ENCODE measurements at regions not wholly inside any gene's neighbourhood (a gene's known extent, or its start where the extent isn't known, plus 50 kb on each side); places are given as distances from the start of the nearest gene placed in this dataset.

- H3K9me3 Mint-ChIP-seq: no peaks in the 10 kb centered on the region
- no peak overlapping the region for H3K27ac ChIP-seq (ENCODE audit: low read depth in 1 of 2, low read length in 2 of 2)
- no peaks in the 10 kb centered on the region for H3K27me3 ChIP-seq (ENCODE audit: control insufficient read depth in 1 of 2, insufficient read depth in 2 of 2, low read length in 2 of 2)
- intact Hi-C loops (cut with DNase I, micrococcal nuclease): no loop called here
- H3K9me3 ChIP-seq (ENCODE audit: control insufficient read depth in 1 of 2, insufficient read depth in 1 of 2, low read length in 2 of 2): no peaks in the 10 kb centered on the region
- no peaks in the 10 kb centered on the region for H3K36me3 ChIP-seq (ENCODE audit: insufficient read depth, low read length)
- no peak overlapping the region for H3K4me3 ChIP-seq (ENCODE audit: low read length)
- DNase-seq (no peak), ATAC-seq (ENCODE audit: poor library complexity) (no peak)
- ChIA-PET CTCF (no interaction called here), POLR2A (no interaction called here)
- no peaks in the 10 kb centered on the region for H3K27me3 Mint-ChIP-seq
- H3K4me1 Mint-ChIP-seq (ENCODE audit: low read depth): peaks cover 10% of the 10 kb centered on the region
- H3K4me3 Mint-ChIP-seq: no peak overlapping the region
- H3K4me1 ChIP-seq (ENCODE audit: insufficient read depth, low read length): no peaks in the 10 kb centered on the region
- H3K36me3 Mint-ChIP-seq (ENCODE audit: low read depth): no peaks in the 10 kb centered on the region
- no peak for TF ChIP-seq CTCF (IDR thresholded peaks at IDR 0.05)
- H3K27ac Mint-ChIP-seq: no peak overlapping the region
These were observed 221.3 kb upstream of the CRIM1 start for GRCh38 chr2:36134281-36134680.

GRCh38 chr2:36128359-36128758, 227.2 kb upstream of the CRIM1 start:
- DNase-seq (no peak), ATAC-seq (ENCODE audit: poor library complexity) (no peak)
- intact Hi-C loops (cut with DNase I, micrococcal nuclease): no loop called here
- no peak overlapping the region for H3K27ac ChIP-seq (ENCODE audit: low read depth in 1 of 2, low read length in 2 of 2)
- Mint-ChIP-seq H3K4me3 (no peak overlapping the region), H3K4me1 (ENCODE audit: low read depth) (no peaks in the 10 kb centered on the region), H3K36me3 (ENCODE audit: low read depth) (no peaks in the 10 kb centered on the region), H3K27ac (no peak overlapping the region), H3K9me3 (no peaks in the 10 kb centered on the region), H3K27me3 (no peaks in the 10 kb centered on the region)
- POLR2A ChIA-PET: no interaction called here
- H3K27me3 ChIP-seq (ENCODE audit: control insufficient read depth in 1 of 2, insufficient read depth in 2 of 2, low read length in 2 of 2): no peaks in the 10 kb centered on the region
- H3K36me3 ChIP-seq (ENCODE audit: insufficient read depth, low read length): no peaks in the 10 kb centered on the region
- H3K4me3 ChIP-seq (ENCODE audit: low read length): no peak overlapping the region
- H3K9me3 ChIP-seq (ENCODE audit: control insufficient read depth in 1 of 2, insufficient read depth in 1 of 2, low read length in 2 of 2): no peaks in the 10 kb centered on the region
- CTCF ChIA-PET: no interaction called here
- no peaks in the 10 kb centered on the region for H3K4me1 ChIP-seq (ENCODE audit: insufficient read depth, low read length)
- TF ChIP-seq CTCF (IDR thresholded peaks at IDR 0.05): no peak

GRCh38 chr2:36125702-36126101, 229.9 kb upstream of the CRIM1 start:
- no peak for TF ChIP-seq CTCF (IDR thresholded peaks at IDR 0.05)
- H3K4me3 ChIP-seq (ENCODE audit: low read length): no peak overlapping the region
- H3K36me3 ChIP-seq (ENCODE audit: insufficient read depth, low read length): no peaks in the 10 kb centered on the region
- Mint-ChIP-seq H3K27me3 (peaks cover 5% of the 10 kb centered on the region), H3K4me1 (ENCODE audit: low read depth) (no peaks in the 10 kb centered on the region), H3K9me3 (peaks cover 4% of the 10 kb centered on the region), H3K27ac (no peak overlapping the region), H3K4me3 (no peak overlapping the region), H3K36me3 (ENCODE audit: low read depth) (no peaks in the 10 kb centered on the region)
- ChIA-PET POLR2A (no interaction called here), CTCF (no interaction called here)
- H3K27me3 ChIP-seq (ENCODE audit: control insufficient read depth in 1 of 2, insufficient read depth in 2 of 2, low read length in 2 of 2): no peaks in the 10 kb centered on the region
- no peak for DNase-seq
- H3K27ac ChIP-seq (ENCODE audit: low read depth in 1 of 2, low read length in 2 of 2): no peak overlapping the region
- ATAC-seq (ENCODE audit: poor library complexity): no peak
- H3K4me1 ChIP-seq (ENCODE audit: insufficient read depth, low read length): no peaks in the 10 kb centered on the region
- H3K9me3 ChIP-seq (ENCODE audit: control insufficient read depth in 1 of 2, insufficient read depth in 1 of 2, low read length in 2 of 2): peaks cover 0 to 8% of the 10 kb centered on the region in 2 experiments
- intact Hi-C loops (cut with DNase I, micrococcal nuclease): no loop called here

Data from CD4-positive, alpha-beta T cell (primary cell).